Heart right ventricle (tissue), 16 donors: ENCODE measurements at regions not wholly inside any gene's neighbourhood (a gene's known extent, or its start where the extent isn't known, plus 50 kb on each side); places are given as distances from the start of the nearest gene placed in this dataset.
"Not testable (repeated sequence)": the region's sequence is repeated elsewhere in the genome, so short reads cannot be mapped to it uniquely, and the experiment has no call there.

Experiments
- ATAC-seq, 8 donors: fragments of 200-7000 bp; cut with Tn5 transposase; one replicate each; pipeline ENCODE4 v1.9.1; 2020; ENCODE audit warnings: mild to moderate bottlenecking in 8 of 8, moderate library complexity in 8 of 8, moderate number of reproducible peaks in 1 of 8
- DNase-seq, 2 donors: peaks; one replicate each; pipeline ENCODE4 v3.0.0-alpha.2; 2020
- H3K27ac ChIP-seq, 10 donors: fragments of 200-600 bp; sonication (generic) in 2 of 10; one replicate each; pipeline versions ENCODE4 v1.5.0 to v1.8.0; 2020 to 2022; ENCODE audit warnings: mild to moderate bottlenecking in 3 of 10
- H3K27me3 ChIP-seq, 7 donors: fragments of 200-600 bp; one replicate each; pipeline ENCODE4 v1.8.0; 2021 to 2022; ENCODE audit warnings: mild to moderate bottlenecking in 2 of 7
- H3K36me3 ChIP-seq, 9 donors: fragments of 200-600 bp; sonication (generic) in 1 of 9; one replicate each; pipeline versions ENCODE4 v1.5.0 to v1.8.0; 2020 to 2022; ENCODE audit warnings: mild to moderate bottlenecking in 2 of 9
- H3K4me1 ChIP-seq, 9 donors: fragments of 200-600 bp; sonication (generic) in 1 of 9; one replicate each; pipeline versions ENCODE4 v1.5.0 to v1.8.0; 2020 to 2022; ENCODE audit warnings: mild to moderate bottlenecking in 4 of 9
- H3K4me3 ChIP-seq, 10 donors: fragments of 200-600 bp; sonication (generic) in 2 of 10; one replicate each; pipeline versions ENCODE4 v1.5.0 to v1.8.0; 2020 to 2022; ENCODE audit warnings: mild to moderate bottlenecking in 7 of 10, moderate library complexity in 2 of 10
- H3K9me3 ChIP-seq, 11 donors: fragments of 200-600 bp in 10 of 11; sonication (generic) in 2 of 11; one replicate each; pipeline versions ENCODE4 v1.5.0 to v1.8.0; 2013 to 2022; ENCODE audit warnings: mild to moderate bottlenecking in 2 of 11, control low read depth in 1 of 11, moderate library complexity in 1 of 11
- CTCF ChIP-seq, 9 donors: fragments of 200-600 bp; sonication (generic) in 2 of 9; IDR thresholded peaks; one replicate each; pipeline versions ENCODE4 v1.5.0 to v1.8.0; 2021 to 2022; ENCODE audit warnings: antibody characterized with exemption in 9 of 9, mild to moderate bottlenecking in 5 of 9, moderate library complexity in 1 of 9
- WGBS, 2 donors: extraction: QIAGEN DNeasy Blood & Tissue Kit; methylation state at CpG; one replicate each; pipeline ENCODE4 v1.1.7; 2013; ENCODE audit warnings: inconsistent platforms in 1 of 2; 5-methylcytosine and 5-hydroxymethylcytosine counted together
- intact Hi-C, 10 donors: fragments of 100-400 bp; cut with DNase I; formaldehyde crosslinking; loops; one replicate each; pipeline versions ENCODE4 v1.11.1 to v1.14.2; 2022
- donor health status: Arrhythmogenic right ventricular cardiomyopathy.
- donor health status: ischemic (EF 13 %, LVEDD 7.1; RV severe dilation, severe dysfunction).
- donor health status: healthy with polysubstance abuse.
- donor health status: DM: no; HTN: yes; CAD: no.
- donor health status: DM: no; HTN: no; CAD: no.
- donor health status: ischemic (EF 25% LVEDD 6.9; RV normal size, moderate dysfunction).
- donor health status: ischemic (EF 25% LVEDD 5.7; RV mildly dilated, moderate dysfunction).
- donor health status: healthy.
- donor health status: DM: yes; HTN: yes; CAD: no.
- donor health status: Ischemic cardiomyopathy.
- donor health status: ischemic (EF 35%, LVEDD 5.7; RV mildly dilated, moderate dysfunction).
- donor health status: nonischemic (EF 11% LVEDD 7.7; RV severe dilation, severe dysfunction).
- donor health status: DM: yes; HTN: yes; CAD: no.
- donor health status: PGD.
- donor health status: ischemic (EF 29% LVEDD 5.4; RV normal size, mild dysfunction).
- donor health status: nonischemic (EF 23%, LVEDD 6.1; RV moderate dilation, normal function).

GRCh38 chr2:167331636-167332232 is 443.5 kb downstream of the XIRP2 start:
- Histone ChIP-seq H3K9me3 (peaks cover 0 to 4% (median 0%) of the 10 kb centered on the region in 11 donors), H3K27me3 (peaks cover 0 to 5% (median 0%) of the 10 kb centered on the region in 7 donors), H3K27ac (no peak overlapping the region), H3K4me3 (no peak overlapping the region), H3K36me3 (no peaks in the 10 kb centered on the region), H3K4me1 (no peaks in the 10 kb centered on the region)
- ATAC-seq: no peak
- WGBS, 2 donors: 39 to 53% methylated on average over 5 of the region's 5 CpGs
- peak in 1 of 9 donors; percentile 11 for TF ChIP-seq CTCF (IDR thresholded peaks at IDR 0.05)
- intact Hi-C loops: no loop called here
- DNase-seq: no peak

GRCh38 chr2:167328808-167329207 is 440.5 kb downstream of the XIRP2 start:
- ATAC-seq, DNase-seq, H3K4me1 ChIP-seq, H3K36me3 ChIP-seq, H3K27ac ChIP-seq, H3K27me3 ChIP-seq, H3K9me3 ChIP-seq, H3K4me3 ChIP-seq: not testable (repeated sequence)
- intact Hi-C loops: loop anchor here in 1 of 10 donors (2.0 kb wide), 1 partner anchor 14 kb away; no protein-coding TSS in a partner anchor
- WGBS, 2 donors: 94 to 95% methylated on average over 8 of the region's 8 CpGs

- intact Hi-C loops: no loop called here
- Histone ChIP-seq H3K27me3 (no peaks in the 10 kb centered on the region), H3K4me1 (no peaks in the 10 kb centered on the region), H3K9me3 (peaks cover 0 to 11% (median 0%) of the 10 kb centered on the region in 11 donors), H3K4me3 (no peak overlapping the region), H3K27ac (no peak overlapping the region), H3K36me3 (no peaks in the 10 kb centered on the region)
- 75% methylated on average over 2 of the region's 2 CpGs for WGBS, 2 donors
- TF ChIP-seq CTCF (IDR thresholded peaks at IDR 0.05): no peak
- no peak for ATAC-seq
- DNase-seq: no peak
Measured at GRCh38 chr2:167322795-167323194, 434.5 kb downstream of the XIRP2 start.

GRCh38 chr2:167318581-167318980 is 430.3 kb downstream of the XIRP2 start:
- no peak for DNase-seq
- Histone ChIP-seq H3K4me3 (no peak overlapping the region), H3K36me3 (no peaks in the 10 kb centered on the region), H3K27ac (no peak overlapping the region), H3K27me3 (no peaks in the 10 kb centered on the region), H3K4me1 (no peaks in the 10 kb centered on the region), H3K9me3 (peaks cover 0 to 8% (median 0%) of the 10 kb centered on the region in 11 donors)
- TF ChIP-seq CTCF (IDR thresholded peaks at IDR 0.05): no peak
- intact Hi-C loops: no loop called here
- 59 to 69% methylated on average over 2 of the region's 2 CpGs for WGBS, 2 donors
- no peak for ATAC-seq

- peak in 4 of 8 donors; percentile 46 to 85 (median 73) for ATAC-seq
- intact Hi-C loops: no loop called here
- Histone ChIP-seq H3K9me3 (no peaks in the 10 kb centered on the region), H3K4me1 (peaks cover 0 to 6% (median 0%) of the 10 kb centered on the region in 9 donors), H3K27me3 (no peaks in the 10 kb centered on the region), H3K4me3 (no peak overlapping the region), H3K27ac (no peak overlapping the region), H3K36me3 (no peaks in the 10 kb centered on the region)
- WGBS, 2 donors: 13 to 32% methylated on average over 1 of the region's 1 CpG
- DNase-seq: no peak
- TF ChIP-seq CTCF (IDR thresholded peaks at IDR 0.05): no peak
Measured at GRCh38 chr2:167310442-167310841, 422.2 kb downstream of the XIRP2 start.
